ENCODE measurements at regions not wholly inside any gene's neighbourhood (a gene's known extent, or its start where the extent isn't known, plus 50 kb on each side); places are given as distances from the start of the nearest gene placed in this dataset.

DNA sequence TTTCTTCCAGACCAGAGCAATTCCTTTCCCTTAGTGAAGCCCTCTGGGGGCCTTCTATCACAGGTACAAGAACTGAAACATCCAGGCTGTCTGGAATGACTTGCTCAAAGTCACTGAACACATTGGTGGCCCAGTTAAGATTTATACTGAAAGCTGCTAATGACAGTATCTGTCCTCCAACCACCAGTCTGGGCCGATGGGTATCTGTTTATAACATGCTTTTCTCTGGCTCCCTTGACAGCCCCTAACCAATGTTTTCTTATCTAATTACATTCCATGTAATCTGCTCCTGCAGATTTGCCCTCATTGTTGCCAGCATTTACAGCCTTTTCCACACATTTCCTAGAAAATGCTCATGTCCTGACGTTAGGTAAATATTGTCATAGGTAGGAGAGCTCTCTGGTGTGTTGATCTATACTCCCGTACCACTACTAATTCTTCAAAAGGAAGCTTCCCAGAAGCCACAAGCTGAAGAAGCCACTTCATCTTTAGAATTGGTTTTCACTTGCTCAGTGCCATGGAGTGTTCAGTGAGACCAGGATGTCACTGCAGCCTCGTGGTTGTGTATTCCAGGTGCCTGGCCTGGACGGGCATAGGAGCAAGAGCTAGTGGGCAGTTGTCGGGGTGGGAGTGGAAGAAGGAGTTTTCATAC lies 163.9 kb downstream of the TSEN15 start:
- Histone ChIP-seq H3K27me3 (no peaks in the 10 kb centered on the region), H3K4me3 (no peak overlapping the region), H3K36me3 (no peaks in the 10 kb centered on the region), H3K27ac (no peak overlapping the region), H3K9me3 (no peaks in the 10 kb centered on the region), H3K4me1 (peaks cover 0 to 12% (median 0%) of the 10 kb centered on the region in 12 donors)
- TF ChIP-seq POLR2A (IDR thresholded peaks at IDR 0.05) = no peak
- TF ChIP-seq, protein P1, sequence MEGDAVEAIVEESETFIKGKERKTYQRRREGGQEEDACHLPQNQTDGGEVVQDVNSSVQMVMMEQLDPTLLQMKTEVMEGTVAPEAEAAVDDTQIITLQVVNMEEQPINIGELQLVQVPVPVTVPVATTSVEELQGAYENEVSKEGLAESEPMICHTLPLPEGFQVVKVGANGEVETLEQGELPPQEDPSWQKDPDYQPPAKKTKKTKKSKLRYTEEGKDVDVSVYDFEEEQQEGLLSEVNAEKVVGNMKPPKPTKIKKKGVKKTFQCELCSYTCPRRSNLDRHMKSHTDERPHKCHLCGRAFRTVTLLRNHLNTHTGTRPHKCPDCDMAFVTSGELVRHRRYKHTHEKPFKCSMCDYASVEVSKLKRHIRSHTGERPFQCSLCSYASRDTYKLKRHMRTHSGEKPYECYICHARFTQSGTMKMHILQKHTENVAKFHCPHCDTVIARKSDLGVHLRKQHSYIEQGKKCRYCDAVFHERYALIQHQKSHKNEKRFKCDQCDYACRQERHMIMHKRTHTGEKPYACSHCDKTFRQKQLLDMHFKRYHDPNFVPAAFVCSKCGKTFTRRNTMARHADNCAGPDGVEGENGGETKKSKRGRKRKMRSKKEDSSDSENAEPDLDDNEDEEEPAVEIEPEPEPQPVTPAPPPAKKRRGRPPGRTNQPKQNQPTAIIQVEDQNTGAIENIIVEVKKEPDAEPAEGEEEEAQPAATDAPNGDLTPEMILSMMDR (IDR thresholded peaks at IDR 0.05) = no peak
- no peak for ATAC-seq
- WGBS, 4 donors = 91 to 93% (median 91%) methylated on average over 6 of the region's 6 CpGs
- no peak for DNase-seq
- intact Hi-C loops (cut with DNase I) = loop anchor here in 1 of 10 donors (5.0 kb wide), 1 partner anchor 58 kb away; no protein-coding TSS in a partner anchor

GRCh38 chr1:184218458-184219075 lies 167.0 kb downstream of the TSEN15 start:
- Histone ChIP-seq H3K27me3 (no peaks in the 10 kb centered on the region), H3K36me3 (no peaks in the 10 kb centered on the region), H3K27ac (no peak overlapping the region), H3K9me3 (no peaks in the 10 kb centered on the region), H3K4me3 (no peak overlapping the region), H3K4me1 (peaks cover 0 to 10% (median 1%) of the 10 kb centered on the region in 12 donors)
- 70 to 82% (median 79%) methylated on average over 5 of the region's 5 CpGs for WGBS, 4 donors
- ATAC-seq (no peak), DNase-seq (no peak)
- TF ChIP-seq POLR2A (IDR thresholded peaks at IDR 0.05) = no peak
- TF ChIP-seq, protein P1 (IDR thresholded peaks at IDR 0.05) = no peak
- intact Hi-C loops (cut with DNase I) = loop anchor here in 1 of 10 donors (5.0 kb wide), 1 partner anchor 61 kb away; no protein-coding TSS in a partner anchor

DNA sequence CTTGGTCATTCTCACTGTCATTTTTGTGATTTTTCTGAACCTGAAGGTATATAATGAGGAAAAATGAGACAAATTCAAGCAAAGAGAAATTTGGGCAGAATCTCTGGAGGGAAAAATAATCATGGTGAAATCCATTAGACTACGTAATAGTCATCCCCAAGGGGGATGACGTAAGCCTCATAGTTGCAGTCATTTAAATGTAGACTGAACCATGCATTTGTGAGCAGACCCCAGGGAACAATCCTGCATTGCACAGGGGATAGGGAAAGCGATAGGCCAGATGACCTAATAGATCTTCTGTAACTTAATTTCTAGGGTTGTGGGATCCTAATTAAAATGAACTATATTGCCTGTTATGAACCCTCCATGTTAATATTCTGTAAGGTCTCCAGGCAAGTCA lies 167.4 kb upstream of the C1orf21 start:
- no peak overlapping the region for H3K27ac ChIP-seq
- peaks cover 0 to 10% (median 1%) of the 10 kb centered on the region in 12 donors for H3K4me1 ChIP-seq
- ATAC-seq (no peak), DNase-seq (no peak)
- H3K9me3 ChIP-seq = no peaks in the 10 kb centered on the region
- TF ChIP-seq, protein P1 (IDR thresholded peaks at IDR 0.05) = no peak
- TF ChIP-seq POLR2A (IDR thresholded peaks at IDR 0.05) = no peak
- no peaks in the 10 kb centered on the region for H3K27me3 ChIP-seq
- H3K4me3 ChIP-seq = no peak overlapping the region
- intact Hi-C loops (cut with DNase I) = loop anchor here in 1 of 10 donors (5.0 kb wide), 1 partner anchor 62 kb away; no protein-coding TSS in a partner anchor
- WGBS, 4 donors = 45 to 70% (median 63%) methylated on average over 3 of the region's 3 CpGs
- no peaks in the 10 kb centered on the region for H3K36me3 ChIP-seq

- DNase-seq (no peak), ATAC-seq (no peak)
- H3K36me3 ChIP-seq = no peaks in the 10 kb centered on the region
- H3K4me3 ChIP-seq = no peak overlapping the region
- 93 to 97% (median 95%) methylated on average over 8 of the region's 8 CpGs for WGBS, 4 donors
- no peaks in the 10 kb centered on the region for H3K9me3 ChIP-seq
- H3K4me1 ChIP-seq = peaks cover 0 to 10% (median 1%) of the 10 kb centered on the region in 12 donors
- no peak overlapping the region for H3K27ac ChIP-seq
- TF ChIP-seq POLR2A (IDR thresholded peaks at IDR 0.05) = no peak
- TF ChIP-seq, protein P1 (IDR thresholded peaks at IDR 0.05) = no peak
- no peaks in the 10 kb centered on the region for H3K27me3 ChIP-seq
- intact Hi-C loops (cut with DNase I) = loop anchor here in 5 of 10 donors (2.0 to 10.0 kb wide), 5 partner anchors 63 to 475 kb away; no protein-coding TSS in a partner anchor
These were observed 166.9 kb upstream of the C1orf21 start for GRCh38 chr1:184219883-184220282.

Data from heart left ventricle (tissue), 16 donors.